Endothelial cell (in vitro differentiated cells): ENCODE measurements at regions not wholly inside any gene's neighbourhood (a gene's known extent, or its start where the extent isn't known, plus 50 kb on each side); places are given as distances from the start of the nearest gene placed in this dataset.

ENCODE experiments used
- DNase-seq: peaks from one replicate; pipeline ENCODE4 v3.0.0; 2021; ENCODE audit warnings: low spot score
- H3K27ac Mint-ChIP-seq: one replicate; pipeline ENCODE4 v1.8.0; 2021; ENCODE audit warnings: mixed read lengths, inconsistent platforms; ENCODE audit not compliant: unreplicated experiment
- H3K27me3 Mint-ChIP-seq: one replicate; pipeline ENCODE4 v1.8.0; 2021; ENCODE audit warnings: mild to moderate bottlenecking, moderate library complexity, mixed read lengths, inconsistent platforms; ENCODE audit not compliant: unreplicated experiment
- H3K36me3 Mint-ChIP-seq: one replicate; pipeline ENCODE4 v1.8.0; 2021; ENCODE audit warnings: mild to moderate bottlenecking, low read depth, mixed read lengths, inconsistent platforms; ENCODE audit not compliant: unreplicated experiment
- H3K4me1 Mint-ChIP-seq: one replicate; pipeline ENCODE4 v1.8.0; 2021; ENCODE audit warnings: mild to moderate bottlenecking, mixed read lengths, inconsistent platforms; ENCODE audit not compliant: unreplicated experiment
- H3K4me3 Mint-ChIP-seq: one replicate; pipeline ENCODE4 v1.8.0; 2021; ENCODE audit warnings: mild to moderate bottlenecking, mixed read lengths, inconsistent platforms; ENCODE audit not compliant: unreplicated experiment
- H3K9me3 Mint-ChIP-seq: one replicate; pipeline ENCODE4 v1.8.0; 2021; ENCODE audit warnings: mixed read lengths, inconsistent platforms; ENCODE audit not compliant: unreplicated experiment
- CTCF ChIP-seq: fragments of 200-600 bp; sonication (generic); IDR thresholded peaks from one replicate; pipeline ENCODE4 v1.5.0; 2021; ENCODE audit warnings: antibody characterized with exemption; ENCODE audit not compliant: unreplicated experiment

DNA sequence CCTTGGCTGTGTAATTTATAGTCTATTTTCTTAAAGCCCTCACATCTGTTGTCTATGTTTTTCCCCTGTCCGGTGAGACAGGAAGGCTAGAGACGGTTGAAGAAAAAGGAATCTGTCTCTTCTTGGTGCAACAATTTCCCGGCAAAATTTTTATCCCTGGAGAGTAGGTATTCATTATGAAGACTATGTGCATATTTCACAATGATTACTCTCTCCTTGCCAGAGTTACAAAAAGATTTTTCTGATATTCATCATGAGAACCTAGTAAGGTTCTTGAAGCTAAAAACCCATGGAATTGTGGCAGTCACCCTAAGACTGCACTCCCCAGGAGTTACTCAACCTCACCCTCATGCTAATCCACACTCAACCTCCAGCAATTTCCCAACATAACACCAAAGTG, 55.0 kb upstream of the GHITM start:
- Mint-ChIP-seq H3K4me3 (no peak overlapping the region), H3K36me3 (no peaks in the 10 kb centered on the region), H3K27me3 (peaks cover 2% of the 10 kb centered on the region), H3K4me1 (no peaks in the 10 kb centered on the region), H3K9me3 (no peaks in the 10 kb centered on the region), H3K27ac (no peak overlapping the region)
- no peak for TF ChIP-seq CTCF
- DNase-seq, result no peak

GRCh38 chr10:84087202-84087601, 52.1 kb upstream of the GHITM start:
- Mint-ChIP-seq H3K27ac (no peak overlapping the region), H3K4me1 (no peaks in the 10 kb centered on the region), H3K36me3 (no peaks in the 10 kb centered on the region), H3K4me3 (no peak overlapping the region), H3K9me3 (no peaks in the 10 kb centered on the region), H3K27me3 (peaks cover 2% of the 10 kb centered on the region)
- no peak for DNase-seq
- no peak for TF ChIP-seq CTCF

- DNase-seq, result no peak
- no peak for TF ChIP-seq CTCF
- Mint-ChIP-seq H3K4me1 (no peaks in the 10 kb centered on the region), H3K4me3 (no peak overlapping the region), H3K36me3 (no peaks in the 10 kb centered on the region), H3K27me3 (peaks cover 2% of the 10 kb centered on the region), H3K27ac (no peak overlapping the region), H3K9me3 (no peaks in the 10 kb centered on the region)
These were observed 50.7 kb upstream of the GHITM start for GRCh38 chr10:84088626-84089025.

- Mint-ChIP-seq H3K4me1 (no peaks in the 10 kb centered on the region), H3K4me3 (no peak overlapping the region), H3K27ac (no peak overlapping the region), H3K36me3 (no peaks in the 10 kb centered on the region), H3K27me3 (no peaks in the 10 kb centered on the region), H3K9me3 (no peaks in the 10 kb centered on the region)
- no peak for DNase-seq
- no peak for TF ChIP-seq CTCF
These were observed 50.1 kb upstream of the GHITM start for GRCh38 chr10:84089162-84089561.
